ENCODE measurements at regions not wholly inside any gene's neighbourhood (a gene's known extent, or its start where the extent isn't known, plus 50 kb on each side); places are given as distances from the start of the nearest gene placed in this dataset.
"Not testable (repeated sequence)": the region's sequence is repeated elsewhere in the genome, so short reads cannot be mapped to it uniquely, and the experiment has no call there.

DNA sequence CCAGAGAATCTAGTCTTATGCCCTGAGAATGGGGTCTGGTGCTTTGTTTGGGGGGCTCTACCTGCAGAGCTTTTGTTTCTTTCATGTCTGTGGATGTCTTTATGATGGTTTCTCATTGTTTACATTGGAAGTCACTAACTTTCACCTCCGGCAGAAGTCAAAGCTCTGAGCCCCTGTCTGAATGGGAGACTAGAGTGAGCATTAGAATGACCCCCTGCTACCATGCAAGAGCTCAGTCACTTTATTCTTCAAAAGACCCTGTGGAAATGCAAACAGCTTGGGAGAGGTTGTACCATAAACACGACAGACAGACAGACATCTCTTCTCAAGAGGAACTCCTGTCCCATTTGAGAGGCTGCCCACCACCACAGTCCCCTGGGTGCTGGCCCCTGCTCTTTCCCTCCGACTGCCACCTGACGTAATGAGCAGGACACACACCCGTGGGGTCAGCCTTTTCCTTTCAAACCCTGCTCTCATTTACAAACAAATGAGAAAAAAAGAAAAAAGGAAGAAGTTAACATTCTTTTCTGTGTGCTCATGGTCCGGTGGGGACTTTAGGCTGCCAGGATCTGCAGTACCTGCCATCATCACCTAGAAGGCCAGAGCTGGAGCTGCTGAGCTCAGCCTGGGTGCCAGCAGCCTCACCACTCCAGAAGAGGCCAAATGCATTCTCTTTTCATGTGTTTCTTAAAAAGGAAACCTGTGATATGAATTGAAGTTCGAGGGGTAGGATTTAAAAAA lies 91.6 kb downstream of the FZD1 start:
- no peak overlapping the region for H3K4me3 ChIP-seq (ENCODE audit: low read length)
- no peak for DNase-seq (ENCODE audit: low read depth)
- TF ChIP-seq CTCF (conservative IDR thresholded peaks at IDR 0.05; ENCODE audit: low read length), result no peak

GRCh38 chr7:91356915-91357314 lies 92.7 kb downstream of the FZD1 start:
- H3K4me3 ChIP-seq (ENCODE audit: low read length), result no peak overlapping the region
- no peak for DNase-seq (ENCODE audit: low read depth)
- TF ChIP-seq CTCF (conservative IDR thresholded peaks at IDR 0.05; ENCODE audit: low read length), result no peak

DNA sequence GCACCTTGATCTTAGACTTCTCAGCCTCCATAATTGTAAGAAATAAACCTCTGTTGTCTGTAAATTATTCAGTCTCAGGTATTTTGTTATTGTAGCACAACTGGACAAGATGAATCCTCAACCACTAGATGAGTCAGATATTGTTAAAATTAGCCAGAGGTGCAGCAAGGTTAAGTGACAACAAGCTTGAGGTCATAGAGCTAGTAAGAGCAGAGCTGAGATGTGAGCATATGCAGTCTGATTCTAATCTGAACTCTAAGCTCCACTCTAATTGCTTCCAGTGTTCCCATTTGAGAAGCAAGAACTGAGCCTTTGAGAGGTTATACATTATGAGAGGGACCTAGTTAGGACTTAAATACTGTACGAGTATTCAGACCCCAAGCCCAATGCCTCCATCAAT lies 93.1 kb downstream of the FZD1 start:
- no peak for TF ChIP-seq CTCF (conservative IDR thresholded peaks at IDR 0.05; ENCODE audit: low read length)
- no peak for DNase-seq (ENCODE audit: low read depth)
- H3K4me3 ChIP-seq (ENCODE audit: low read length), result no peak overlapping the region

- no peak for TF ChIP-seq CTCF (conservative IDR thresholded peaks at IDR 0.05; ENCODE audit: low read length)
- DNase-seq (ENCODE audit: low read depth), result peak; percentile 31
- no peak overlapping the region for H3K4me3 ChIP-seq (ENCODE audit: low read length)
These were observed 93.7 kb downstream of the FZD1 start for GRCh38 chr7:91357901-91358300.

GRCh38 chr7:91358303-91358702 lies 94.1 kb downstream of the FZD1 start:
- DNase-seq (ENCODE audit: low read depth), result no peak
- H3K4me3 ChIP-seq (ENCODE audit: low read length), result no peak overlapping the region
- TF ChIP-seq CTCF (conservative IDR thresholded peaks at IDR 0.05; ENCODE audit: low read length), result no peak

- not testable (repeated sequence) for H3K4me3 ChIP-seq (ENCODE audit: low read length); DNase-seq (ENCODE audit: low read depth)
These were observed 100.9 kb downstream of the FZD1 start for GRCh38 chr7:91365097-91365496.

DNA sequence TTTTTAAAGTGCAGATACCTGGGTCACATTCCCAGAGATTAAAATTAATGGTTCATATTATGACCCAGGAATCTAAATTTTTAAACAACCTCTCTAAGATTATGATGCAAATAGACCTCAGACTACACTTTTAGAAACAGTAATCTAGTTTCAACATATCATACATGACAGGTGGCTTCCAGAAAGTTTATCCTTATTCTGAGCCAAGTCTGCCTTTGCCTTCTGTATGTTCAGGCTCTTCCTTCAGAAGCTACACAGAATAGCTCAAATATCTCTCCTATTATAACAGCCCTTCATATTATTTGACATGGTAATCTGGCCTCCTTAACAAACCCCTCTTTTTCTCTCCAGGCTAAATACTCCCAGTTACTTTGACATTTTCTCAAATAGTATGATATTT lies 101.9 kb downstream of the FZD1 start:
- DNase-seq (ENCODE audit: low read depth), result no peak
- H3K4me3 ChIP-seq (ENCODE audit: low read length), result no peak overlapping the region
- TF ChIP-seq CTCF (conservative IDR thresholded peaks at IDR 0.05; ENCODE audit: low read length), result no peak

Measured in AG10803 (cell line).